ENCODE measurements at regions not wholly inside any gene's neighbourhood (a gene's known extent, or its start where the extent isn't known, plus 50 kb on each side); places are given as distances from the start of the nearest gene placed in this dataset.

DNA sequence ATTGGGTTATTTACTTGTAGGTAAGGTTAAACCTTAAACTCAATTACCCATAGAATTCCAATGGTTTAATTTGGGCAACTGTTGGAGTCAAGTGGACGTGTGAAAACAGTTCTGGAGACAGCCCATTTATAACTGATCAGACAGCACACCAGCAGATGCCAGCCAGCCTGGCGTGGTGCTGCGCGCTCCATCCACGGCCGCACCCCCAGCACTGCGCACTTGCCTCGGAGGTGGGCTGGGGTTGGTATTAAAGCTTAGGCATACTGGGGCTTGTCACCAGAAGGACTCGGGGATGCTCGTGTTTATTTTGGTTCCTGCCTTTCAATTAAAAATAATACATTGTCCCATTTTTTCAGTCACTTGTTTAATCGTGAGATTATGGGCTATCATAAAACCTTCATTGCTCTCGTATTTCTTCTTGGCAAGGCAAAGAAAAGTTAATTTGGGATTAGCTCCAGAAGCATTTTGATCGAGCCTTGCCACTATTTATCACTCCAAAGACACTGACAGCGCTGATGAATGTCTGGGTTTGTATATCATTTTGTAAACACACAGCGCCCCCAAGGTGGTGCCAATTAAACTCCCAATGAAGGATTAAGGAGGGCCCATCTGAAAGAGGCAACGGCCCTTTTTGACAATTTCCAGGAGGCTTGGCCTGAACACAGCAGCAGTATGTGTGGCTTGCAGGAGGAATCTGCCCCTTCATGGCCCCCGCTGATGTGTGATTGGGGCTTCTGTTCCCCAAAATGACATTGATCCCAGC lies 204.5 kb upstream of the CXCL12 start:
- no peak overlapping the region for H3K4me3 ChIP-seq (ENCODE audit: low read depth, low read length)
- DNase-seq (ENCODE audit: low read depth), result no peak

DNA sequence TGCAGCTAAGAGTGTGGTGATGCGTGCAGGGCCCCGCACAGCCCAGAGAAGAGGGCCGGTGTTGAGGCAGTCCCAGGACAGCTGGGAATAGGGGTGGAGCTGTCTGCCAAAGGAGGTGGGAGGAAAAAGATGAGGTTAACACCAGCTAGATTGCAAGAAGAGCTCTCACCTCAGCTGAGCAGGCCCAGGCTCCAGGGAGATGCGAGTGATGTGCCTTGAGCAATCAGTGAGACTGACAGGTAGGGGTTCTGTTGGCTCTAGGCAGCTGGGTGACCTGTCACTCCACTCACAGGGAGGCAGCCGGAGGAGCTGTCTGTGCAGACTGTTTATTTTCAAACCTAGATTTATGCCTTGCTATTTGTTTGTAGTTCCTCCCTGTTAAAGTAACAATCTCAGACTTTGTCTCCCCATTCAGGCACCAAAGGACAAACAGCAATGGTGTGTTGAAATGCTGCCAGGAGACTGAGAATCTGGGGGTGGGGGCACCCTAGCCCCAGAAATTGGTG lies 205.1 kb upstream of the CXCL12 start:
- no peak for DNase-seq (ENCODE audit: low read depth)
- no peak overlapping the region for H3K4me3 ChIP-seq (ENCODE audit: low read depth, low read length)

DNA sequence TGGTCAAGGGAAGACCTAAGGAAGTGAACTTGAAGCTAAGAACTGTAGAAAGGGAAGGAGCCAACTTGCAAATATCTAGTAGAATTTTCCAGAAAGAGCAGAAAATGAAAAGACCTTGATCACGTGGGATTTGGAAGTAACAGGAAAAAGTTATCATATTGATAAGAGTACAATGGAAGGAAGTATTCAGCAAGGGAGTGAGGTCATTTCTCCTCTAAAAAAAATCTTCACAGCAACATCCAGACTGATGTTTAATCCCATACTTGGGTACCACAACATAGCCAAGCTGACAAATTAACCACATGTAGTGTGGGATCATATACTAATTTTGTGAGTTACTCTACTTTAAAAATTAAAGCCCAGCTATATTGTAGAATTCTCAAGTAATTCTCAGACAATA lies 207.0 kb upstream of the CXCL12 start:
- DNase-seq (ENCODE audit: low read depth), result no peak
- H3K4me3 ChIP-seq (ENCODE audit: low read depth, low read length), result no peak overlapping the region

DNA sequence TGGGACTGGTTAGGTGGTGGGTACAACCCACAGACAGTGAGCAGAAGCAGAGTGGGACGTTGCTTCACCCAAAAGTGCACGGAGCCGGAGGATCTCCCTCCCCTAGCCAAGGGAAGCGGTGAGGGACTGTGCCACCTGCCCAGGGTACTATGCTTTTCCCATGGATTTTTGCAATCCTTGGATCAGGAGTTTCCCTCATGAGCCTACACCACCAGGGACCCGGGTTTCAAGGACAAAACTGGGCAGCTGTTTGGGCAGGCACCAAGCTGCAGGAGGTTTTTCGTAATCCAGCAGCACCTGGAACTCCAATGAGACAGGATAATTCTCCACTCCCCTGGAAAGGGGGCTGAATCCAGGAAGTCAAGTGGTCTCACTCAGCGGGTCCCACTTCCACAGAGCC lies 209.1 kb upstream of the CXCL12 start:
- H3K4me3 ChIP-seq (ENCODE audit: low read depth, low read length), result no peak overlapping the region
- no peak for DNase-seq (ENCODE audit: low read depth)

DNA sequence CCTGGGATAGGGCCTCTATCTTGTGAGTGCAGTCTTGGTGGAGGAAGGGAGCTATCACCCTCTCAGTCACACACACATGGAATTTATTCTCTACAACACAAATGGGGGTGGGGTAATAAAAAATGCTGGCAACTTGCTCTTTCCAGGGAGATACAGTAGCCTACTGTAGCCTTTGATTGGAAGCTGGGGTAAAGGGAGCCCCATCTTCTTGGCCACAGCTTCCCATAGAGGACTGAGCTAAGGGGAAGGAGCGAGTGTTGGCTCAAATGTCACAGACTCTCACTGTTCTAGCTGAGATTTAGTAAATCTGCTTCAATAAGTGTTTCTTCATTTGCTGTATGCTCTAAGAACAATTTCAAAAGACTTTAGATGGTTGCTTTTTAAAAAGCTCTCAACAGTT lies 222.2 kb upstream of the CXCL12 start:
- no peak overlapping the region for H3K4me3 ChIP-seq (ENCODE audit: low read depth, low read length)

DNA sequence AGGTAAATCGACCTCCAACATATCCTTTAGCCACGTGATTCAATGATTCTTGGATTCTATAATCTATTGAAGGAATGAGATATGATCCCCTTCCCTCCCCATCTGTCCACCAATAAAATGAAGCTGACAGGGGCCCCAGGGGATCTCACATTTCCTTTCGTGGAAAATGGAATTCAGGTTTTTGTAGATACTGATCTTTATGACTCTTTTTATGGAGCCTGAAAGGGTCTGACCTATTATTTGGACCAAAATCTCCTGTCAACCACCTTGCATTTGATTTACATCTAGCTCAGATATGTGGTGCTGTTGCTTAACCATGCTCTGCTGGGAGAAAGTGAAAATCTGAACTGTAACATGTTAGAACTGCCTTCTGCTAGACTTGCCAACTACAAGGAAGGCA lies 234.0 kb upstream of the CXCL12 start:
- no peak overlapping the region for H3K4me3 ChIP-seq (ENCODE audit: low read depth, low read length)
- no peak for DNase-seq (ENCODE audit: low read depth)

More for the DNA sequence above, 222.2 kb upstream of the CXCL12 start:
- no peak for DNase-seq (ENCODE audit: low read depth)

DNA sequence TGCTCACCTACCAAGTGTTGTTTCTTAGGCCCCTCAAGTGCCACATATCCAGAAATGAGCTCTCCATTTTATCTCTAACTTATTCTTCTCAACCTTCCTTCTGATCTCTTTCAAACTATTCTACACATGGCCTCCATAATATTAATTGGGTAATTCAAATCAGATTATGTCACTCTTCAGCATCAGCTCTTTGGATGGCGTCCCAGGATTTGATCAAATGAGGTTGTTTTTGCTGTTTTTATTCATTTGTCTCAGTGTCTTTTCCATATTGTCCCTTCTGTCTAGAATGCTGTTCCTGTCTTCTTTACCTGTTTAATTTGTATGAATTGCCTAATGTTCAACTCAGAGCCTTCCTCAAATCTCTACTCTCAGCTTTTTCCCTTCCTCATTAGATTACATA lies 234.6 kb upstream of the CXCL12 start:
- H3K4me3 ChIP-seq (ENCODE audit: low read depth, low read length), result no peak overlapping the region
- DNase-seq (ENCODE audit: low read depth), result no peak

DNA sequence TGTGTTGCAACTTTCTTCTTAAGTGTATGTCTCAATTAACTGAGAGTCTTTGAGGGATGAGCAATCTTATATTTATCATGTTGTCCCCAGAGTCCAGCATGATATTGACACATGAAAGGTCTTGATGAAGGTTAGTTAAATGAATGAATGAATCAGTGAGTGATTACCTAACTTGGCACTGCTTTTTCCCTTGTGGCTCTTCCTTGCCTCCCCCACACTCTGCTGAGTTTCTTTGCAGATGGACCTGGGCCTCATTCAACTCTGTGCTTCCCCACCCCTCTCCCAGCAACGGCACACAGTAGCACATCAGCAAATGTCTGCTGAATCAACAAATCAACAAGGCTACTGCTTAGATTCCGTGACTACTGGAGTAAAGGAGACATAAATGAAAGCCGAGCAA lies 235.1 kb upstream of the CXCL12 start:
- DNase-seq (ENCODE audit: low read depth), result peak; percentile 96
- H3K4me3 ChIP-seq (ENCODE audit: low read depth, low read length), result no peak overlapping the region

DNA sequence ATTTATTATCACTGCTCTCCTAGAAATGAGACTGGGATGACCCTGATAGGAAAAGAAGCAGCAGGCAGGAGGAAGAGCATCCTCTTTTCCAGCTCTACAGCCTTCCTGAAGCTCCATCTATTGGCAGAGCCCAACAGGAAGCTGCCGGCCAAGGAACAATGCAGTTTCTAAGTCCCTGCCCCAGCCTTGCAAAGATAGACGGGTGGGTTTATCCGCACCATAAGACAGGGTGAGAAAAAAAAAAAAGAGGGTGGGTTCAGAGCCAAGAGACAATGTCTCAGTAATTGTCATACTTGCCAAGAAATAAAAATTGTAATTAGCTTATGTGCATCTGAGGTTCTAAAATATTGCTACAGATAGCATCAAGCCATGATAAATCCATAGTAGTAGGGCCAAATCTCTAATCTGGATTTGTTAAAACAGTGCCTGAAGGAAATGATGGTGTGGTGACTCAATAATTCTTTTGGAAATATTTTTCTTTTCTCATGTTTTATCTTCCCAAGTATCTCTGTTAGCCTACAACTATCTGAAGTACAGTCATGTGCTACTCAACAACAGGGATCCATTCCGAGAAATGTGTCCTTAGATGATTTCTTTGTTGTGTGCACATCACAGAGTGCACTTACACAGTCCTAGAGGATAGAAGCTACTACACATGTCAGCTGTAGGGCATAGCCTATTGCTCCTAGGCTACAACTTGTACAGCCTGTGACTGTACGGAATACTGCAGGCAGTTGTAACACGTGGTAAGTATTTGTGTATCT lies 242.9 kb upstream of the CXCL12 start:
- DNase-seq (ENCODE audit: low read depth), result no peak
- H3K4me3 ChIP-seq (ENCODE audit: low read depth, low read length), result no peak overlapping the region

DNA sequence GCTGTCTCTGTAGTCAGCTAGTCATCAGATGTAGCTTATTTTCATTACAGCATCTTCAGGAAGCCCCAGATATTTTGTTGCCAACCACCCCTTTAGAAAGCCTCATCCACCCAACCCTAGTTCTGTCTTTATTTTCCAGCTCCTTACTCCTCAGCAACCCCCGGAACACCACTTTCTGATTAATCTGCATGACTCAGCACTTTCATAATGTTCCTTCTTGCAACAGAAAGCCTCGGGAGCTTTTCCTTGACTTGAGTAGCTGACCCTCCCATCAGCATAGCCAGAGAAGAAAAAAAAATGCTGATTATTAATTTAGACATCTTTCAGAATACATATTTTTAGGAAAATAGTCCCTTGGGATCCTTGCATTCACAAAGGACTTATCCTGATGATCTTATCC lies 244.0 kb upstream of the CXCL12 start:
- DNase-seq (ENCODE audit: low read depth), result peak; percentile 76

DNA sequence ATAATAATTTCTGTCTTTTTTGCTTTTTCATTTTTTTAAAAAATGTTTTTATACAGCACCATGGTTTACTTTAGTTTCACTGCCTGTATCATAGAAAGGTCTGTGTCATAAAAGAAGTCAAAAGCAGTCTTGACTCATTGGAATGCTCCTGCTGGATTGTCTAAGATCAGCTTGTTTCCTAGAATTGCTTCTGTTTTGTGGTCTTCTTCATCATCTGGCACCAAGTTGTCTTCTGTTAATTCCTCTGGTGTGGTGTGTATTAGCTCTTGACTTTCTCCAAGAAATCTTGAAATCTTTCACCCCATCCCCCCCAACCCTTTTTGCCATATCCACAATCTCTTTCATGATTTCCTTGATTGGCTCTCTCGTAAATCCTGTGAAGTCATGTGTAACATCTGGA lies 250.3 kb upstream of the CXCL12 start:
- DNase-seq (ENCODE audit: low read depth), result no peak
- H3K4me3 ChIP-seq (ENCODE audit: low read depth, low read length), result no peak overlapping the region

More for the DNA sequence above, 244.0 kb upstream of the CXCL12 start:
- H3K4me3 ChIP-seq (ENCODE audit: low read depth, low read length), result no peak overlapping the region

DNA sequence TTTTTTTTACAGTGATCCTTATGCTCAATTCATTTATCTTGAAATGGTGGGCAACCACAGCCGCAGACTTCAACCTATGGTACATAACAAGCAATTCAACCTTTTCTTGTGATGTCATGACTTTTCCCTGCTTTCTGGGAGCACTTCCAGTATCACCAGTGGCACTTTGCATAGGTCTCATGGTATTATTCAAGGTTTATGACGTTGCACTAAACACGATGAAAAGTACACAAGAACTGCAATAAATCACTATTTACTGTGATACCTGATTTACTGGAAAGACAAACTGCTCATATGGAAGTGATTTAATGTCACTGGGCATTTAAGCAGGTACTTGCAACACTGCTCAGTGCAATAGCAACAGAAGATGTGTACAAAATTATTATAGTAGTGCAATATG lies 251.7 kb upstream of the CXCL12 start:
- no peak for DNase-seq (ENCODE audit: low read depth)
- H3K4me3 ChIP-seq (ENCODE audit: low read depth, low read length), result no peak overlapping the region

DNA sequence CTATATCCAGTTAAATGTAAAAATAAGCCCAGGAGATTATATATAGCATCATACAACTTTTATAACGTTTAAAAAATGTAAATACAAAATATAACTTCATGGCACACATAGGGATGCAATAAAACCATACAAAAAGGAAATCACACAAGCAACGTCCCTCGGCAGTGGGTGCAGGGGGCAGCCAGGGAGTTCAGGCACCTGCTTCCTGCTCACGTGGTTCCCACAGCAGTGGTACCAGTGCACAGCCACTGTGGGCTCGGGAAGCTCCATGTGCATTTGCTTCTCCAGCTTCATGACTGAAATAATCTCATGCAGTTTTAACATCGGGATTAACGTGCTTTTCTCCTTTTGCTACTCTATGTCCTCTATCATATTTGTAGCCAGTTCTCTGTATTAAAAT lies 255.5 kb upstream of the CXCL12 start:
- no peak overlapping the region for H3K4me3 ChIP-seq (ENCODE audit: low read depth, low read length)
- no peak for DNase-seq (ENCODE audit: low read depth)

DNA sequence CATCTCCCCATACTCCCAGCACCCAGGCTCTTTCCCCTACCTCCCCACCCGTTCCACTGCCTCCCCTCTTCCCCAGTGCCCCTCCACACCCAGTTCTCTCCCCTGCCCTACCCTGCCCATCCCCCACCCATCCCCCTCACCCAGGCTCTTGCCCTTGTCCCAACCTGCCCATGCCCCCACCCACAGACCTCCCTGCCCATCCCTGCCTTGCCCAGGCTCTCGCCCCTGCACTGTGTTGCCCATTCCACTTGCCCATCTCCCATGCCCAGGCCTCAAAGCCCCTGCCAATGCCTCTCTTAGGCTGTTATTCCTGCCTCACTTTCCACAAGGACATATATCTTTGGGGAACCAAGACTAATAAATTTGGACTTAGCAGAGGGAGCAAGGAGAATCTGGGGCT lies 262.6 kb upstream of the CXCL12 start:
- no peak for DNase-seq (ENCODE audit: low read depth)
- H3K4me3 ChIP-seq (ENCODE audit: low read depth, low read length), result no peak overlapping the region

DNA sequence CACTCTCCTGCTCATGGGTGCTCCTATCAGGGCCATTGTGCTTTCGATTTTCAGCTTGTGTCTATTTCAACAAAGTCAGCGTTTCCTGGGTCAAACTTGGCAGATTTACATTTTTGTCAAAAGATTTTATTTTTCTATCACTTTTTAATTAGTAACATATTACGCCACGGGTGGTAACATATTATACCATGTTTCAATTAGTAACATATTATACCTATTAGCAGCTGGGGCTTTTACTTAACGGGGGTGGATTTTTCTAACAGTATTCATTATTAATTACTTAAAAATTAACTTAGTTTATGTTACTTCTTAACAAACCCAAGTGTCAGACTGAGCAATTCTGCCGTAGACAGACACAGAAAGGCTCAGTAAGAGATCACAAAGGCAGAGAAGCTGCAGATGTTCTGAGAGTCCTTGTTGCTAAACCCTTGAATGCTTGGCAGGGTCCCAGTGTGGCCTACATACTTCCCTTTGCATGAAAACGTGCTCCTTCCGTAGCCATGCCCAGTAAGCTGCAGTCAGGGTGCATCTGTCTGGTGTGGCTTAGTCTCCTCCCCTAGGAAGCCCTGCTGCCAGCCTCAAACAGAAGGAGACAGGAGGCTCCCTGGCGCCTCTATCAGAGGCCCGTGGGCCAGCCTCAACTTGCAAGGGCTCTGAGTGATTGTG lies 263.1 kb upstream of the CXCL12 start:
- no peak overlapping the region for H3K4me3 ChIP-seq (ENCODE audit: low read depth, low read length)
- DNase-seq (ENCODE audit: low read depth), result peak; percentile 67

DNA sequence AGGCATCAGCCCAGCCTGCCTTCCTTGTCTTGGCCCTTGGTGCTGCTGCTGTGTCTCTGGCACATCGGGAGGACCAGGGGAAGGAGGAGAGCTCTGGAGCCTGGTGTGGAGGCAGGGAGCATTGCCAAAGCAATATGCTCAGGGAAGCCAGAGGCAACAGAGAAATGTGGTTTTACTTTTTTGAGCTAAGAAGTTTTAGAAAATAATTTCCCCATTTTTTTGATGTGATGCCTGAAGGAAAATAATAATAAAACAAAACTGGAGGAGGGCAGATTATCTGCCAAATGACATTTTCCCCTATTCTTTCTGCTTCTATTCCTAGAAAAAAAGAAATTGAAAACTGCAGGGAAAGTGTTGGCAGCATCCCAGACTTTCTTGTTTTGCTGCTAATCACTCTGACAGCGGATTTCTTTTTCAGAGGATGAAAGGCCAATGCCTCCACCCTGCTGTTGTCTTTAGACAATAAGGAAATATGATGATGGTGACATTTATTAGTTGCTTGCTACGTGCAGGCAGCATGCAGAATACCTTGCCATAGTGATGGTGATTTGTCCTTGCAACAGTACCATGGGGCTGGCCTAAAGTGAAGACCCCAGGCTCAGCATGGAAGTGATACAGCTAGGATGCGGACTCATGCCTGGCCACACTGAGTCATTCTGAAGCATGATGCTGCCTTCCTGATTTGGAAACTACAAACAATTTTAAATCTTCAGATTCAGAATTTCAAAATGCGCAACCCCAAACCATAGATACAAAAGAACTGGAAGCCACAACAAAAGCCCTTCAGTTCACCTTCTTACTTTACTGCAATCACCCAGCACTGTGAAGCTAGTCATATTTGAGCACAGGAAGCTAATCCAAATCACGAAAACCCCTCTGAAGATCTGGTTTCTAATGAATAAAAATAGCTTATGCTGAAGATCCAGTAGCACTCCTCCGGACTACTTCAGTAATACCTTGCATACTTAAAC lies 260.2 kb upstream of the TMEM72 start:
- no peak for DNase-seq (ENCODE audit: low read depth)
- H3K4me3 ChIP-seq (ENCODE audit: low read depth, low read length), result no peak overlapping the region

DNA sequence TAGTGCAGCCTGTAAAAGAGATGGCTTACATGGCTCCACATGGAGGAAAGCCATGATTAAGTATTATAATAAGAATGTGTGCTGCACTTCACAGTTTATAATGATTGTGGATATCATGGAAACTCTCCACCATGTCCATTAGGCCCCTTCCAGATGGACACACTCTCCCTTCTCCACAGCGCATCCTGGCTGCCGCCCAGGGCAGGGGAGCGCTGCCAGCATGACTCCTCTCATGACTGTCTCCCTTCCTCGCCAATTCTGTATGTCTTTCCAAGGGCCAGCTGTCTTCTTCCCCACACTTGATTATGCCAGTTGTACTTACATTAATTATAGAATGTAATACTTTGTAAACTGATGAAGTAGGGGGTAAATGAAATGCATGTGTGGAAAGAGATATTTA lies 259.3 kb upstream of the TMEM72 start:
- no peak overlapping the region for H3K4me3 ChIP-seq (ENCODE audit: low read depth, low read length)
- no peak for DNase-seq (ENCODE audit: low read depth)

DNA sequence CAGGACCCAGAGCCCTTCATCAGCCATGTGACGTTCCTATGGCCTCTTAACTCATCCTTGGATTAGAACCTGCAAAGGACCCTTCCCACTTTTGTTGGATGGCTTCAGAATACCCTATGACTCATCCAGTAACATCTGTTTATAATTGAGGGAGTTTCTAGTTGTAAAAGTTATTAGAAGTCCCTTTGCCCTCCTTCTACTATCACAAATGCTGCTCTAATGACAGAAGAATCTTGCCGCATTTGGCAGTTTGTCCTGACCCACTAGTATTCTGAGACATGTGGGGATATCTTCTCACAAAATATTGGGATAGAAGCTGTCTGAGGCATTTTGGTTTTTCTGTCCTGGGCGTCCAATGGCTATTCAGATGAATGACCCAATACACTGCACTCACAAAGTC lies 251.8 kb upstream of the TMEM72 start:
- DNase-seq (ENCODE audit: low read depth), result no peak
- H3K4me3 ChIP-seq (ENCODE audit: low read depth, low read length), result no peak overlapping the region

DNA sequence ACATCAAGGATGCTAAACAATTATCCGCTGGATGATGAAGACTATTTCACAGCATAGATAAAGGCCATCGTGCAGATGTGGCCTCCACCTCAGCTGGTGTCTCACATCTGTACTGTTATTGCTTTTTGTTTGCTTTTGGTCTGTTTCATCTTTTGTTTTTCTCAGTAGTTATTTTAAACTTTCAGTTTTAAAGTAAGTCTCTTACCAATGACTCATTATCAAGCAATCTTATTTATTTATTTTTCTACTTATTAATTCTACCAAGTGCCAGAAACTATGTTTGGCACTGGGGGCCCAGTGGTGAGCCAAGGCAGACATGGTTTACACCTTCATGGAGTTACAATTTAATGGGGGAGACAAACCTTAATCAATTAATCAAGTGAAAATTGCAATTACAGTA lies 250.9 kb upstream of the TMEM72 start:
- H3K4me3 ChIP-seq (ENCODE audit: low read depth, low read length), result no peak overlapping the region
- no peak for DNase-seq (ENCODE audit: low read depth)

Measured in skeletal muscle cell (primary cell).